Ureter (tissue), 1 donor: ENCODE measurements at regions not wholly inside any gene's neighbourhood (a gene's known extent, or its start where the extent isn't known, plus 50 kb on each side); places are given as distances from the start of the nearest gene placed in this dataset.

ENCODE experiments used
- DNase-seq: peaks from one replicate; pipeline ENCODE4 v3.0.0-alpha.2; 2020; ENCODE audit warnings: low spot score
- donor health status: DM: yes; HTN: yes; CAD: no.

GRCh38 chr3:78420611-78421010 is 1347.2 kb downstream of the ROBO1 start:
- DNase-seq = no peak

DNA sequence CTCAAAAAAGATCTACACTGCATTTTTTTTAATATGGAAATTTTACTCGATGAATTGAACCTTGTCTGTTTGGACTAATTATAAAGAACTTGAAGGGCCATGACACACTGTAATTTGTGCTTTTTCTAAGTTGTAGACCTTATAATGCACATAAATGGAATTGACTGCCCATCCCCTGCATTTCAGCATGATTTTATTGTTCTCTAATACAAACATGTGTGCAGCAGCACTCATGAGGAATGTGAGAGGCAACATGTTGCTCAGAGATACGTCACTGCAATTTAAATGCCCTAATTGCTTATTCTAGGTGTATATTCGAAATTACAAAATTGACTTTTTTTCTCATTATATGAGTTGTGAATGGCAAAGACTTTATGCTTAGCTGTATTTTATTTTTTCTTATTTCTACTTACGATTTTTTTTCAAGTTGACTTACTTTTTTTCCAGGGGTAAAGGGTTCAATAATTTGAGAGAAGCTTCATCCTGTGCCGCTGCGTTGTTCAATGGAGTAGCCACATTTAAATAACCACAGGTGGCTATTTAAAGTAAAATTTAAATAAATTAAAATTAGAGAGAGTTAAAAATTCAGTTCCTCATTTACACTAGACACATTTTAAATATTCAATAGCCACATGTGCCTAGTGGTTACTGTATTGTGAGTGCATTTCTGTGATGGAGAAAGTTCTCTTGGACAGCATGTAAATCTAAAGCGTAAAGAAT is 1346.4 kb downstream of the ROBO1 start:
- DNase-seq = no peak

GRCh38 chr3:78424656-78425055 is 1343.1 kb downstream of the ROBO1 start:
- DNase-seq = no peak

GRCh38 chr3:78426454-78426853 is 1341.3 kb downstream of the ROBO1 start:
- DNase-seq = no peak

GRCh38 chr3:78427303-78427702 is 1340.5 kb downstream of the ROBO1 start:
- no peak for DNase-seq

GRCh38 chr3:78430741-78431140 is 1337.1 kb downstream of the ROBO1 start:
- no peak for DNase-seq

- DNase-seq = no peak
Measured at GRCh38 chr3:78434801-78435200, 1333.0 kb downstream of the ROBO1 start.

- no peak for DNase-seq
Measured at GRCh38 chr3:78455166-78455565, 1312.6 kb downstream of the ROBO1 start.

DNA sequence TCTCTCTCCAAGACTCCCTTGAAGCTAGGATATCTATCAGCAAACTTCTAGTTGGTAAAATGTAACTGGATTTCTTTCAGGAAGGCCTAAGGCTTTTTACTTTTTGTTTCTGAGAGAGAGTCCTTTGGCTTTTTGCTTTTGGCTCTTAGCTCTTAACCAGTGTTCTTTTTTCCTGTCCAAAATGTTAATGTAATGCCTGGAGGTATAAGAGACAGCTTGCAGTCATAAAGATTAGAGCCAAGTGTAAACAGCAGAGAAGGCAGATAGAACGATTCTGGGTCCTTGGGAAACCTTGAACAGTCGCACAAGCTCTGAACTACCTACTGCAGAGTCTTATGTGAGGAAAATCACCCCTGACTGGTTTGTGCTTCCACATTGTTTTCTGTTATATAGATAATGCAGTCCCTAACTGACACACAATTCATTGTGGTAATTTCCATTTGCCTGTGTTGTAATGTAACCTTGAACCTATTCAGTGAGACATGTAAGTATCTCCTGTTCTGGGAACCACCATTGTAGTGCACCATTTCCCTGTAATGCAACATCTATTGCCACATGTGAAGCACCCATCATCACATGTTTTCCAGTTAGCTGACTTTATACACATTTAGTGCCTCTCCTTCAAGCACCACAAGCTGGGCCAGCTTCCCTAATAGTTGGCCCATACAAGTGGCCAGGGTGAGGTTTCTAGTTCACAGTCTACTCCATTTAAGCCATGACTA is 1311.9 kb downstream of the ROBO1 start:
- no peak for DNase-seq

GRCh38 chr3:78459796-78460195 is 1308.0 kb downstream of the ROBO1 start:
- no peak for DNase-seq

DNA sequence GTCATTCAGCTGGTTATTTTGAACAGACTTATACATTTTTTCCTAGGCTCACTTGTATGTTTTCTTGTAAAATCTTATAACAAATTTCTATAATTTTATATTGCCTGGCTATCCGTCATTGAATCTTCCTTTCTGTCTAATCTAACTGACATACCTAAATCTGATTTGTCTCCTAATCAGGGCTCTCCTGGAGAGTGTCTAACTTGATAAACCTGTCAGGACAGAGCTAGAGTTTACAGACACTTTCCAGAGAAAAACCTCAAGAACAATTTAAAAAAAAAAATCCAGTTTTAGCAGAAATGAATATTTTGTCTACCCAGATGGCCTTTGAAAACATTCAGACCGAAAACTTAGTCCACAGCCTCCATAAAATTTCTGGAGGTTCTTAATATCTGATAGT is 1305.8 kb downstream of the ROBO1 start:
- DNase-seq = no peak

- DNase-seq = no peak
Measured at GRCh38 chr3:78476076-78476475, 1291.7 kb downstream of the ROBO1 start.

GRCh38 chr3:78481050-78481449 is 1286.7 kb downstream of the ROBO1 start:
- DNase-seq = no peak

DNA sequence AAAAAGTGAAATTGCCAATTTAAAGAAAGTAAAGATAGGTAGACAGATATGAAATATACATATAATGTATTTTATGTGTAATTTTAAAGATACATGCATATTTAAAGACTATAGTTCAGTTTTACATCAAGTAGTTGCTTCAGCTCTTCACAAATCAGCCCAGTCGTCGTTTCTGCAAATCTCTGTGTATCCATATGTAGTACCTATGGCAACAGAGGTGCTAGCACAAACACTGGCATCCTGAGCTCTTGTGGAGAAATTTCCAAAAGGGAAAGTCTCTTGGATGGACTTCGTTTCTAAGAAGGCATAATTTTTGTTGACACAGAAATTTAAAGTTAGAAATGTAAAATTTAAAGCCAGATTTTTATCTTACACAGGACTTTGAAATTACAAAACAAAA is 1284.7 kb downstream of the ROBO1 start:
- DNase-seq = no peak

DNA sequence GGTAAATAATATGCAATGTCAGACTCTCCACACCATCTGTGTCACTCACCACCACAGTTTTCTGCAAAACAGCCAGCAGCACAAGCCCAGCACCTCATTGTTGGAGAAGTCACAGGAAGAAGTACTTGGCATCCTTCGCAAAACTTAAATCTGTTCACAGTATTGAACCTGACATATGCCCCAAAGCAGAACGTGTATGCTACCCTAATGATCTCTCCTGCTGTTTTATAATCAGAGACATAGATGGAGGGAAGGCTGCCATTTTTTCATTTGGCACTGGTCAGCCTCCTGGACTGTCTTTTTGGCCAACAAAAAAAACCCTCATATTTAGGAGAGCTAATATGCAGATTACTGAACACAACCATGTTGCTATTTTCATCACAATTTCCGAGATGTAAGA is 1272.9 kb downstream of the ROBO1 start:
- no peak for DNase-seq

GRCh38 chr3:78495301-78495700 is 1272.5 kb downstream of the ROBO1 start:
- DNase-seq = no peak

GRCh38 chr3:78496501-78496900 is 1271.3 kb downstream of the ROBO1 start:
- DNase-seq = no peak

GRCh38 chr3:78497021-78497420 is 1270.8 kb downstream of the ROBO1 start:
- DNase-seq = no peak

GRCh38 chr3:78497767-78498166 is 1270.0 kb downstream of the ROBO1 start:
- DNase-seq = no peak

DNA sequence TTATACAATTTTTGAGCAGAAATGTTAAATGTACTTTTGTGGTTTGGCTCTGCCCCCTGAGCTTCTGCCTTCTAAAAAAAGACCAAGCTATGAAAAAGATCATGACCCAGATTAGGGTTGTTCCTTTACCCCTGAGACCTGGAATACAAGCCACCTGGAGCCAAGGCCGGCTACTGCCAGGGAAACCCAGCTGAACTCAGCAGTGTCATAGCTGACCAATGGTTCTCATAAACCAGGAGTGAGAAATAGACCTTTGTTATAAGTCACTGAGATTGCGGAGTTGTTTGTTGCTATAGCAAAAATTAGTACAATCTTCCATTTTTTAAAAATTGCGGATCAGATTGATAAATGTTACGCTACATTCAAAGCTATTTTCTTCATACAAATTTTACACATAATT is 1261.7 kb downstream of the ROBO1 start:
- DNase-seq = no peak

GRCh38 chr3:78506581-78507195 is 1261.1 kb downstream of the ROBO1 start:
- no peak for DNase-seq

DNA sequence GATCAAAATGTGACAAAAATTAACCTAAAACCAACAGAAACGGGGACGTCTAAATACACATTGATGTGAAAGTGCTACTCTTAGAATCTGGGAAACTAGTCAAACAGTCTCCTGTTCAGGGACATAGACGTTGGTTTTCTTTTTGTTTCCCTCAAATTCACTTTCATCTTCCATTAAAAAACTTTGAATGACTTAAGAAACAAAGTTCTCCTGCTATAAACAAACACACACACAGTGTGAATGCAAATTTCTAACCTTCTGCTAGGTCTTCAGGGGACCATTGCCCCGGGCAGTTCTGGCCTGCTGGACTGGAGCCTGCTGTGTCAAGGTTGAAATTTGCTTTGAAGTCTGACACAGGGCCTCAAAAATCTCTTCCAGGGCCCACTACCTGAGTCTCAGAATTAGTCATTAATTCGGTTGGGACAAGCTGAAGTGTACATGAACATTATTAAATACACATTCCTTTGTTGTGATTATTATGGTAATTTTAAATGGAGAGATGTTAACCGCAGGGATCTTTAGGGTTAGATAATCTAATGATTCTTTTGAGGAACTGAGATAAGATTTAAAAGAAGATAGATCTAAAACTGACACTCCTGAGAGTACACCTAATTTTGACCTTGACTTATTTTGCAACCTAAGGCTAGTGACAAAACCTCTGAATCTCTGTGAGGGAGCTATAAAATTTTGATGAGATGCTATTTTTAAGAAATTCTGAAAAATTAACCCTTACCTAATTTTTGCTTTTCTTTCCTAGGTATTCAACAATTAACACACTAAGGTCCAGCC is 1260.4 kb downstream of the ROBO1 start:
- DNase-seq = no peak
